ENCODE measurements at regions not wholly inside any gene's neighbourhood (a gene's known extent, or its start where the extent isn't known, plus 50 kb on each side); places are given as distances from the start of the nearest gene placed in this dataset.

DNA sequence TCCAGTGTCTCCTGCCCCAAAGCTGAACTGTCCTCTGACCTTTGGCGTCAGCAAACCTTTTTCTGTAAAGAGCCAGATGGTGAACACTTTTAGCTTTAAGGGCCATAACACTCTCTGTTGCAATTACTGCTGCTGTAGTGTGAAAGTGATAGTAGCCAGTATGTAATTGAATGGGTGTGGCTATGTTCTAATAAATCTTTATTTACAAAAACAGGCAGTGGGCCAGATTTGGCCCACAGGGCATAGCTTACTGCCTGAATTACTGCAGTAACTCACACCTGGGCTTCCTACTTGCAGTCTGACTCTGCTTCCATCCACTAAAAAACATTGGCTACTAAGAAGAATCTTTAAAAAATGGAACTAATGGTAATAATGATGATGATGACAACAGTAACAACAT lies 68.0 kb upstream of the SLC6A11 start:
- TF ChIP-seq, protein P1, sequence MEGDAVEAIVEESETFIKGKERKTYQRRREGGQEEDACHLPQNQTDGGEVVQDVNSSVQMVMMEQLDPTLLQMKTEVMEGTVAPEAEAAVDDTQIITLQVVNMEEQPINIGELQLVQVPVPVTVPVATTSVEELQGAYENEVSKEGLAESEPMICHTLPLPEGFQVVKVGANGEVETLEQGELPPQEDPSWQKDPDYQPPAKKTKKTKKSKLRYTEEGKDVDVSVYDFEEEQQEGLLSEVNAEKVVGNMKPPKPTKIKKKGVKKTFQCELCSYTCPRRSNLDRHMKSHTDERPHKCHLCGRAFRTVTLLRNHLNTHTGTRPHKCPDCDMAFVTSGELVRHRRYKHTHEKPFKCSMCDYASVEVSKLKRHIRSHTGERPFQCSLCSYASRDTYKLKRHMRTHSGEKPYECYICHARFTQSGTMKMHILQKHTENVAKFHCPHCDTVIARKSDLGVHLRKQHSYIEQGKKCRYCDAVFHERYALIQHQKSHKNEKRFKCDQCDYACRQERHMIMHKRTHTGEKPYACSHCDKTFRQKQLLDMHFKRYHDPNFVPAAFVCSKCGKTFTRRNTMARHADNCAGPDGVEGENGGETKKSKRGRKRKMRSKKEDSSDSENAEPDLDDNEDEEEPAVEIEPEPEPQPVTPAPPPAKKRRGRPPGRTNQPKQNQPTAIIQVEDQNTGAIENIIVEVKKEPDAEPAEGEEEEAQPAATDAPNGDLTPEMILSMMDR (conservative IDR thresholded peaks at IDR 0.05; ENCODE audit: low read length) = no peak
- TF ChIP-seq EZH2phosphoT487 (IDR thresholded peaks at IDR 0.05; ENCODE audit: borderline replicate concordance, low read depth, low read length) = no peak

All from OCI-LY7 (cell line).